RCC 7860 (cell line): ENCODE measurements at regions not wholly inside any gene's neighbourhood (a gene's known extent, or its start where the extent isn't known, plus 50 kb on each side); places are given as distances from the start of the nearest gene placed in this dataset.

Source experiments
- DNase-seq: peaks from one replicate; pipeline ENCODE4 v3.0.0-alpha.2; 2015; ENCODE audit warnings: low spot score
- FAIRE-seq: peaks from 2 replicates; lab custom pipeline; 2012; peaks lifted over from hg19 to GRCh38; lab: Jason Lieb, UNC

- FAIRE-seq (no peak), DNase-seq (no peak)
Observed at GRCh38 chr16:17538927-17539326, 68.2 kb upstream of the XYLT1 start.

GRCh38 chr16:17532338-17532995 is 61.7 kb upstream of the XYLT1 start:
- FAIRE-seq (no peak), DNase-seq (no peak)

- FAIRE-seq (no peak), DNase-seq (no peak)
Observed at GRCh38 chr16:17529982-17530760, 59.4 kb upstream of the XYLT1 start.

GRCh38 chr16:17526956-17527937 is 56.5 kb upstream of the XYLT1 start:
- DNase-seq (no peak), FAIRE-seq (no peak)

GRCh38 chr16:17524656-17525055 is 53.9 kb upstream of the XYLT1 start:
- no peak for DNase-seq
- FAIRE-seq: no peak

- DNase-seq: no peak
- no peak for FAIRE-seq
Observed at GRCh38 chr16:17520561-17520960, 49.8 kb upstream of the XYLT1 start.
